Activated CD8-positive, alpha-beta memory T cell treated with anti-CD3 and anti-CD28 coated beads, Interleukin-2, amount 50 U/mL, for 48 hours (primary cell): ENCODE measurements at regions not wholly inside any gene's neighbourhood (a gene's known extent, or its start where the extent isn't known, plus 50 kb on each side); places are given as distances from the start of the nearest gene placed in this dataset.
A peak's percentile ranks its signal among the peaks of the same experiment; 100 is the strongest.
"Not testable (repeated sequence)": the region's sequence is repeated elsewhere in the genome, so short reads cannot be mapped to it uniquely, and the experiment has no call there.

Source experiments
- DNase-seq: peaks from one replicate; pipeline ENCODE4 v3.0.0-alpha.2; 2020

- no peak for DNase-seq
Observed at GRCh38 chr3:157920822-157921700, 185.2 kb downstream of the SHOX2 start.

DNA sequence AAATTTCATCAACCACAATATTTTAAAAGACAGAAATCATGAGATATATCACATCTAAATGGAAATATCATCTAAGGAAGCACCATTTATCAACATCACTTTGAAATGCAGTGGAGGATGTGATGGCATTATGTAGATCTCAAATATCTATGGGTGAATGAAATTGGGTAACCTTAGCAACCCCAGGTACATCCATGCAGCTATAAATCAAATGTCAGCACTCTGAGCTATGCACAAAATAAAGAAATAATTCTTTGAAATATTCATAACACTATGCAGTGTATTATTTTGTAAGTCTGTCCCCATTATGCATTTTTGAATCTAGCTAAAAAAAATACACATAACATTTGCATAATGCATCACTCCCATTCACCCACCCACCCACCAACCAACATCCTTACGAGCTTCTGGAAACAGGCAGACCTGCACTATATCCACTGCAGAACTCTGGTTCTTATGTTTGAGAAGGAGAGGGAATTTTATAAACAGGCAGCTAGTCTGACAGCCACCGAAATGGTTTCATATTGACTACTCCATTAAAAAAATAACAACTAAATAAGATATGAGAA is 186.8 kb downstream of the SHOX2 start:
- DNase-seq = no peak

DNA sequence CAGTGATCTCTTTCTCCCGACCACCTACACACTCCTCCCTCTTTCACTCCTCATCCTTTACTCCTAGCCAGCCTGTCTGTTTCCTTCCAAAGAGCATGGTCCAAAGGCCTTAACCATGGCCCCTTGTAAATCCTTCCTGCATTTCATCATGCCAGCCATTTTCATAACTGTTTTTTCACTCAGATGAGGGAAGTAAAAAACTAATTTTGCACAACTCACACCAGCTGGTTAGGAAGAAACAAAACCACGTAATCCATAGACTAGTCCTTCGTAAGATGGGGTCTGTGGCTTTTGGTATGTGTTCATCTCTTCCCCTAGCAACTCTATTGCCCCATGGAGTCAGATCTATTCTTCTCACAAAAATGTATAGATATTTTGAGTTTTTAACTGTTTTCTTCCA is 187.8 kb downstream of the SHOX2 start:
- DNase-seq = no peak

GRCh38 chr3:157916672-157917071 is 189.5 kb downstream of the SHOX2 start:
- no peak for DNase-seq

- DNase-seq = no peak
Observed at GRCh38 chr3:157914882-157915281, 191.3 kb downstream of the SHOX2 start.

DNA sequence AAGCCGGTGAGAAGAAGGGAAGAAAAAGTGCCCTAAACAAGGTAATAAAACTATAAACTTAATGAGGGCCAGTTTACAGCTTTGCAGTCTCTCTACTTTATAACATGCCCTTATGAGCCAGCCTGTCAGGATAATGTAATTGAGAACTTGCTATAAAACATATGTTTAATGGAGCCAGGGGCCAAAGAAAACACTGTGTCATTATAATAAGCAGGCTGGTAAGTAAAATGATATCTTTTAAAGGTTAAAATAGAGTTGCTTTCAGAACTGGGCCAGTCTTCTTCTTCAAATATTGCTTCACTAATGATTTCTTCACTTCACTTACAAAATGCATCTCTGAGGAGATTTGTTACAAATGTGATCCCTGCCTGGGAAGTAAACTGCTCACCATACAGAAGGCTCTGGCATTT is 192.5 kb downstream of the SHOX2 start:
- no peak for DNase-seq

DNA sequence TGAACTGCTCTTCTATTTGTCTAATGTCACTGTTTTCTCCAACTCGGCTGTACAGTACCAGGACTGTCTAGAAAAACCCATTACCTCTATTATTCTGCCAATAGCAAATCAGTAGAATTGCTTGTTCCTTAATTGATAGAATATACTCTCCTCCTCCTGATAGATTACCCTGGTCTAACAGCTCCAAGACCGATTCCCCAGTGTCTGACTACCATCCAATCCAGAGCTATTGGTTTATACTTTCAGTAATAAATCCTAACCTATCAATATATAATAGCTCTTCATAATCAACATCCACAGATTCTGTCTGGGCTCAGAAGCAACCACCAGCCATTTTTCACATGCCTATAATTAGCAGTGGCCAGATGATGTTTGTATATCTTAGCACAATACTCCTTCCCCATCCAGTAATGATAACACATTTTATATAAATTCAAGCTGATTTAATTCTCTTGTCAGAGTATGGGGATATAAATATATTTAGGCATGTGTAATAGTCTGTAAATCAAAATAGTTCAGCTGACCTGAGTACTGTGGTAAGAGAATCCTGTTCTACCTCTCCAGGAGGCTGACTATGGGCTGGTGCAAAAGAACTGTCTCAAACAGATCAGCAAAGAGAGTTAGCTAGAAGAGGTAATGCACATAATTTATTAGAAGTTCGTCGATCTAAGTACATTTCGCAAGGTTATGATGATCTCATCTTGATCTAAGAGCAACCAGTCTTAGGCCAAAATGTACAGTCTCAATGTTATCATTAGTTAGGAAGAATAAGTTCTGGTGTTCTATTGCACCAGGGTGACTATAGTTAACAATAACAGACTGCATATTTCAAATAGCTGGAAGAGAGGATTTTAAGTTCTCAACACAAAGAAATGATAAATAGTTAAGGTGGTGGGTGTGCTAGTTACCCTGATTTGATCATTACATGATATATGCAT is 193.4 kb downstream of the SHOX2 start:
- DNase-seq = no peak

DNA sequence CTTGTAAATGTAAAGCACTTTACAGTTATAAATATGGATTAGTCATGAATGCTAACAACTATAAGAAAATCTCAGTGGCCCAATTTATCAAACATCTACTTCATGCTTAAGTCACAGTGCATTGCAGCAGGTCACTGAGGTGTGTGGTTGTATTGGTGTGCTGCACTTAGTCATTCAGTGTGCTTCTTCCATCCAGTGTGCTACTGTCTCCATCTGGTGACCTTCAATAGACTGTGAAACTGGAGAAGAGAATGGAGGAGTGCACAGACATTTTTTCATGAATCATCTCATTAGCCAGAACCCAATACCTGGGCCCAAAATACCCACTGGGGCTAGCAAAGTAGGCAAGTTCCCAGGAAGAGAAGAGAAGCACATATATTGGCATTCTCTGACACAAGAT is 199.6 kb downstream of the SHOX2 start:
- no peak for DNase-seq

- no peak for DNase-seq
Observed at GRCh38 chr3:157905885-157906284, 200.3 kb downstream of the SHOX2 start.

DNA sequence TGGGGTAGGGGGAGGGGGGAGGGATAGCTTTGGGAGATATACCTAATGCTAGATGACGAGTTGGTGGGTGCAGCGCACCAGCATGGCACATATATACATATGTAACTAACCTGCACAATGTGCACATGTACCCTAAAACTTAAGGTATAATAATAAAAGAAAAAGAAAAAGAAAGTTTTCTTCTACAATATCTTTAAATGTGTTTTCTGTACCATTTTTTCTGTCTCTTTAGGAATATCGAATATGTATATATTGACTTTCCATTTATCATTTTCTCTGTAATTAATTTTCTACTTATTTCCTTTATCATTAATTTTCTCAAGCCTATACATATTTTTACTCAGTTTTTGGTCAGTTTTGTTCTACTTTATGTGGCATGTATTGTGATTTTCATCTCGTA is 203.5 kb downstream of the SHOX2 start:
- DNase-seq = not testable (repeated sequence)

- DNase-seq = no peak
Observed at GRCh38 chr3:157888040-157888439, 218.2 kb downstream of the SHOX2 start.

- no peak for DNase-seq
Observed at GRCh38 chr3:157876556-157876955, 229.7 kb downstream of the SHOX2 start.

GRCh38 chr3:157872902-157873301 is 233.3 kb downstream of the SHOX2 start:
- no peak for DNase-seq

- no peak for DNase-seq
Observed at GRCh38 chr3:157871838-157872460, 234.3 kb downstream of the SHOX2 start.

- no peak for DNase-seq
Observed at GRCh38 chr3:157871248-157871647, 235.0 kb downstream of the SHOX2 start.

- DNase-seq = no peak
Observed at GRCh38 chr3:157868946-157869345, 237.3 kb downstream of the SHOX2 start.

GRCh38 chr3:157868196-157868595 is 238.0 kb downstream of the SHOX2 start:
- no peak for DNase-seq

DNA sequence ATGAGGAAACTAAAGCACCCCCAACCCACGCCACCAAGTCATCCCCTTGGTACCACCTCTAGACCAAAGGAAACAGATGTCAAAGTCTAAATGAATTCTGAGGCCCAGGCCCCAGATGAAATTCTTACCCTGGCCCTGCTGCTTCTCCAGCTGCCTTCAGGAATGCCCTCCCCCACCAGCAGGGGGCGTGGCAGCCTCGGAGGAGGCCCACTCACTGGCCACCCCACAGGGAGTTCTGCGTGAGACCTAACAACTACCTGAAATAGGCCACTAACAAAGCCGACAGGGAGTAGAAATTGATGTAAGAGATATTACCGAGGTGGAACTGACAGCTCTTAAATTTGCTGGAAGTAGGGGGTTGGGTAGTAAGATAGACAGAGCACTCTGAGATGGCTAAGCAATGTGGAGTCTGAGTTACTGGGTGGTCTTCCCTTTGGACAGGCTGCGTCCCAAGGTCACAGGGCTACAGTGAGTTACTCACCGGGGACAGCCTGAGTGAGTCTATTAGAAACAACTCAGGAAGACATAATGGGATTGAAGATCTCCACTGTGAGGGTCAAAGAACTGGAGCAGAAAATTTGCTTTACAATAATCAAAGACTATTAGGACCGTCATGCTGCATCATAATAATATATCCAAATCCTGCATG is 240.7 kb downstream of the SHOX2 start:
- peak; percentile 82 for DNase-seq

DNA sequence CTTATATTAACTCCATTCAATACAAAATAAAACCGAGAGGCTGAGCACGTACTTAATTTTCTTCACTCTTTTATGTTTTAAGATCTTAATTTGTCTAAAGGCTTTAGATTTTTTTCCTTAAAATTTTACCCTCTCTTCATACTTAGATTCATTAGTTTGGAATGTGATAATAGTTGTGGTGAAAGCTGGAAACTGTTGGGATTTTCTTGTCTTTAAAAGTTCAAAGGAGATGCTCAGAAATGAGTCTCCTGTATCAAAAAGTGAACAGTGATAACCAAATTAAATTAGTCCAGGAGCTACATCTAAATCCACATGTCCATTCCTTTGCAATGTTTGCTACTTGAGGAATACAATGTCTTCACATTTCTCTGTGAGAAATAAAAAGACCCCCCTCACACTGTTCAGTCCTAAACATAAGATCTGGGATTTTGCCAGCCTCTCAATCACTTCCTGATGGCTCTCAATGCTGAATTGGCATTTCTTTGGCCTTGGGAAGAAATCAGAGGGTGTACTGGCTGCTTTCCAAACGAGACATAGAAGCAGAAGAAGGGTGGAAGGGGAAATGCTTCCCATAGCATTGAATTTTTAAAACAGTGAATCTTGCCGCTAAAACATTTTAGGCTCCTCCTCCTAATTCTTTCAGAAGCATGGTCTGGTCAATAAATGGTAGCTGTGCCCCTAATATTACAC is 245.0 kb downstream of the SHOX2 start:
- no peak for DNase-seq

GRCh38 chr3:157859541-157859940 is 246.7 kb downstream of the SHOX2 start:
- DNase-seq = no peak

DNA sequence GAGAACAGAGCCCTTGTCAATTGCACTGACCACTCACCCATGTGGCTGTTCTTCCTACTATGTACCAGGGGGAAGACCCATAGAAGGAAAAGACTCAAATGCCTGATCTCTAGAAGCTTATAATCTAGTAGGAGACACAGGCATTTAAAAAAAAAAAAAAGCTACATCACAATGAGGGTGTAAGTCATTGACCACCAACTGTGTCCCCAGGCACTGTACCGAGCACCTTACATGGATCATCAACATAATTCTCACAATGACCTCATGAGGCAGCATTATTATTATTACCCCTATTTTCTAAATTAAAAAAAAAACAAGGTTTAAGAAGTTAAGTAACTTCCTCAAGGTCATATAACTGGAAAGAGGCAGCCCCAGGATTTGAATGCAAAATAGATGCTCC is 247.4 kb downstream of the SHOX2 start:
- no peak for DNase-seq

DNA sequence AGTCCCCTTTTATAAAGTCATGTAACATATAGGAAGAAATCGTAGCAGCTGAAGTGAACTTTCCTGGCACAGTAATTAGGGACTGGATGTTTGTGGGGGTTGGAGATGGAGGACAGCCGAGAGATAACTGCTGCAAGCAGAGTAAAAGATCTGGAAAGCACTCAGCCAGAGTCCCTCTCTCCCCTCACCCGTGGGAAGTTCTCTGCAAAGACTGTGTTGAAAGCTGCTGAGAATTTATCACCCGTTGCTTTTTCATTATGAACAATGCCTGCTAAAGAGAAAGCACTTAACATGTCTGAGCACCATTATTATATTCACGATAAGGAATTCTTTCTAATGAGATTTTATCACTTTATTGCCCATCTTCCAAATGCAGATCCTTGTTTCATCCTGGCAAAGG is 248.8 kb downstream of the SHOX2 start:
- no peak for DNase-seq
